NCI-H446 treated with DMSO at 0.1 percent for 48 hours (cell line): ENCODE measurements at regions not wholly inside any gene's neighbourhood (a gene's known extent, or its start where the extent isn't known, plus 50 kb on each side); places are given as distances from the start of the nearest gene placed in this dataset.
"Not testable (repeated sequence)": the region's sequence is repeated elsewhere in the genome, so short reads cannot be mapped to it uniquely, and the experiment has no call there.

Source experiments
- DNase-seq: peaks from one replicate; lab custom pipeline; 2025; lab: John Stamatoyannopoulos, UW

- no peak for DNase-seq
Measured at GRCh38 chr11:13135385-13136271, 126.5 kb downstream of the RASSF10 start.

GRCh38 chr11:13136272-13136596 is 127.1 kb downstream of the RASSF10 start:
- no peak for DNase-seq

GRCh38 chr11:13137844-13138301 is 128.8 kb downstream of the RASSF10 start:
- DNase-seq = no peak

GRCh38 chr11:13139085-13139484 is 130.0 kb downstream of the RASSF10 start:
- not testable (repeated sequence) for DNase-seq

- DNase-seq = no peak
Measured at GRCh38 chr11:13140028-13140870, 131.1 kb downstream of the RASSF10 start.

GRCh38 chr11:13140873-13141655 is 131.9 kb downstream of the RASSF10 start:
- no peak for DNase-seq

- no peak for DNase-seq
Measured at GRCh38 chr11:13141731-13142709, 132.9 kb downstream of the RASSF10 start.

- no peak for DNase-seq
Measured at GRCh38 chr11:13143486-13144297, 133.9 kb upstream of the BMAL1 start.

- DNase-seq = no peak
Measured at GRCh38 chr11:13145461-13145860, 132.1 kb upstream of the BMAL1 start.

- no peak for DNase-seq
Measured at GRCh38 chr11:13149991-13150390, 127.6 kb upstream of the BMAL1 start.

GRCh38 chr11:13150487-13150886 is 127.1 kb upstream of the BMAL1 start:
- DNase-seq = no peak

- no peak for DNase-seq
Measured at GRCh38 chr11:13152264-13152663, 125.3 kb upstream of the BMAL1 start.

GRCh38 chr11:13152736-13153541 is 124.7 kb upstream of the BMAL1 start:
- DNase-seq = no peak

- DNase-seq = not testable (repeated sequence)
Measured at GRCh38 chr11:13154374-13154773, 123.2 kb upstream of the BMAL1 start.

- DNase-seq = no peak
Measured at GRCh38 chr11:13160346-13160745, 117.2 kb upstream of the BMAL1 start.

GRCh38 chr11:13160806-13161205 is 116.8 kb upstream of the BMAL1 start:
- no peak for DNase-seq

- no peak for DNase-seq
Measured at GRCh38 chr11:13163158-13163557, 114.4 kb upstream of the BMAL1 start.

GRCh38 chr11:13166036-13166435 is 111.6 kb upstream of the BMAL1 start:
- DNase-seq = no peak

- DNase-seq = no peak
Measured at GRCh38 chr11:13168271-13168670, 109.3 kb upstream of the BMAL1 start.
